GM10248 (cell line): ENCODE measurements at regions not wholly inside any gene's neighbourhood (a gene's known extent, or its start where the extent isn't known, plus 50 kb on each side); places are given as distances from the start of the nearest gene placed in this dataset.

ENCODE experiments used
- CTCF ChIA-PET: fragments of 300-600 bp; sonication (Branson Sonifier 250); formaldehyde crosslinking; extraction: SDS; loops from one replicate; lab custom pipeline; 2021; ENCODE audit warnings: antibody characterized with exemption; lab: Yijun Ruan, JAX
- POLR2A ChIA-PET: fragments of 350-650 bp; sonication (Branson Sonifier 250); formaldehyde crosslinking; extraction: SDS; loops from one replicate; lab custom pipeline; 2020; ENCODE audit warnings: antibody characterized with exemption; lab: Yijun Ruan, JAX
- DNase-seq: peaks from one replicate; pipeline ENCODE4 v3.0.0; 2012; ENCODE audit errors: extremely low spot score
- CTCF ChIP-seq: IDR thresholded peaks from 2 replicates; pipeline ENCODE4 v1.5.1; 2012; ENCODE audit warnings: mild to moderate bottlenecking, low read depth; ENCODE audit errors: extremely low read depth, missing control alignments, control extremely low read depth

- no peak for DNase-seq
- POLR2A ChIA-PET: no interaction called here
- CTCF ChIA-PET: interaction anchor here (0.9 kb wide), 1 partner anchor 16 kb away, joined by 3 read pairs; no protein-coding TSS in a partner anchor
- TF ChIP-seq CTCF: no peak
Measured at GRCh38 chr2:34029073-34029472, 430.0 kb upstream of the FAM98A start.

- TF ChIP-seq CTCF: no peak
Measured at GRCh38 chr2:34025196-34025595, 426.1 kb upstream of the FAM98A start.

GRCh38 chr2:34012715-34013302 lies 413.7 kb upstream of the FAM98A start:
- CTCF ChIA-PET: interaction anchor here (0.9 to 2.6 kb wide), 16 partner anchors 8 to 1850 kb away, joined by 3 to 17 read pairs (median 3); no protein-coding TSS in a partner anchor
- DNase-seq: no peak
- POLR2A ChIA-PET: no interaction called here
- TF ChIP-seq CTCF: peak; percentile 76

More at GRCh38 chr2:34025196-34025595, 426.1 kb upstream of the FAM98A start:
- POLR2A ChIA-PET: no interaction called here
- no peak for DNase-seq
- CTCF ChIA-PET: interaction anchor here (0.9 to 3.5 kb wide), 3 partner anchors 8 to 13 kb away, joined by 3 to 17 read pairs (median 4); no protein-coding TSS in a partner anchor

- DNase-seq: no peak
- ChIA-PET POLR2A (no interaction called here), CTCF (interaction anchor here (0.9 to 2.6 kb wide), 7 partner anchors 8 to 1388 kb away, joined by 3 to 17 read pairs (median 3); no protein-coding TSS in a partner anchor)
- TF ChIP-seq CTCF: no peak
Measured at GRCh38 chr2:34011684-34012083, 412.6 kb upstream of the FAM98A start.

- no peak for DNase-seq
- no peak for TF ChIP-seq CTCF
- POLR2A ChIA-PET: no interaction called here
- CTCF ChIA-PET: no interaction called here
Measured at GRCh38 chr2:34005901-34006300, 406.8 kb upstream of the FAM98A start.

- ChIA-PET POLR2A (no interaction called here), CTCF (no interaction called here)
- no peak for DNase-seq
- no peak for TF ChIP-seq CTCF
Measured at GRCh38 chr2:34004936-34005335, 405.8 kb upstream of the FAM98A start.

- DNase-seq: no peak
- POLR2A ChIA-PET: no interaction called here
- CTCF ChIA-PET: interaction anchor here (1.2 kb wide), 1 partner anchor 8 kb away, joined by 3 read pairs; no protein-coding TSS in a partner anchor
- no peak for TF ChIP-seq CTCF
Measured at GRCh38 chr2:34003795-34004194, 404.7 kb upstream of the FAM98A start.
